GM12878 (cell line): ENCODE measurements at regions not wholly inside any gene's neighbourhood (a gene's known extent, or its start where the extent isn't known, plus 50 kb on each side); places are given as distances from the start of the nearest gene placed in this dataset.

Experiments used
- ATAC-seq: fragments of 200-7000 bp; cut with Tn5 transposase; 3 replicates; pipeline ENCODE4 v1.9.1; 2020; ENCODE audit warnings: mild to moderate bottlenecking, moderate library complexity
- BruUV-seq: library from RNA; stranded (reverse); fragments of 400-500 nt; replicated peaks from 2 replicates; lab custom pipeline; 2021; lab: Mats Ljungman, UMichigan
- CTCF ChIA-PET: fragments of 300-600 bp; sonication (Branson Sonifier 250); formaldehyde crosslinking; extraction: SDS; loops from one replicate; lab custom pipeline; 2021; ENCODE audit warnings: inconsistent platforms; lab: Yijun Ruan, JAX
- POLR2A ChIA-PET: fragments of 350-600 bp; formaldehyde crosslinking; extraction: SDS; loops from one replicate; lab custom pipeline; 2021; ENCODE audit warnings: inconsistent platforms; lab: Charles Lee
- RAD21 ChIA-PET: fragments of 300-600 bp; sonication (Branson Sonifier 250); formaldehyde crosslinking; loops from one replicate; lab custom pipeline; 2023; ENCODE audit warnings: antibody characterized with exemption; ENCODE audit not compliant: unreplicated experiment; lab: Charles Lee
- SMC1A ChIA-PET: fragments of 300-600 bp; sonication (Branson Sonifier 250); formaldehyde crosslinking; loops from one replicate; lab custom pipeline; 2023; ENCODE audit not compliant: unreplicated experiment, uncharacterized antibody; lab: Charles Lee
- DNase-seq: peaks from one replicate; pipeline ENCODE4 v3.0.0-alpha.2; 2011; ENCODE audit warnings: low read depth, low spot score
- FAIRE-seq: peaks from 3 replicates; lab custom pipeline; 2011; peaks lifted over from hg19 to GRCh38; lab: Jason Lieb, UNC
- H2AFZ ChIP-seq: 2 replicates; pipeline ENCODE4 v1.6.0; 2011; ENCODE audit warnings: low read depth, low read length, control low read depth; ENCODE audit not compliant: control insufficient read depth
- H3K27ac ChIP-seq: 2 replicates; pipeline ENCODE4 v1.5.1; 2011; ENCODE audit warnings: control low read depth; ENCODE audit not compliant: control insufficient read depth, insufficient read depth
- H3K27me3 ChIP-seq, 2 experiments: replicated peaks in 1 of 2; 2 replicates each; pipeline versions ENCODE4 v1.6.0 to v1.6.1; 2011; ENCODE audit warnings: low read length in 1 of 2; ENCODE audit not compliant: control insufficient read depth in 2 of 2, insufficient read depth in 2 of 2
- H3K36me3 ChIP-seq, 2 experiments: 2 replicates each; pipeline ENCODE4 v1.5.1; 2011; ENCODE audit warnings: low read length in 1 of 2; ENCODE audit not compliant: control insufficient read depth in 2 of 2, insufficient read depth in 2 of 2
- H3K4me1 ChIP-seq: 2 replicates; pipeline ENCODE4 v1.6.1; 2011; ENCODE audit warnings: mild to moderate bottlenecking, low read length, moderate library complexity, mixed read lengths; ENCODE audit not compliant: control insufficient read depth, insufficient read depth
- H3K4me2 ChIP-seq: 2 replicates; pipeline ENCODE4 v1.6.0; 2011; ENCODE audit warnings: control low read depth; ENCODE audit not compliant: control insufficient read depth, insufficient read depth
- H3K4me3 ChIP-seq: fragments of 200-600 bp; sonication (generic); 2 replicates; pipeline ENCODE4 v1.5.1; 2016
- H3K79me2 ChIP-seq: 2 replicates; pipeline ENCODE4 v1.6.0; 2011; ENCODE audit warnings: low read length; ENCODE audit not compliant: control insufficient read depth, insufficient read depth
- H3K9ac ChIP-seq: 2 replicates; pipeline ENCODE4 v1.8.0; 2011; ENCODE audit warnings: low read length, control low read depth, mixed read lengths; ENCODE audit not compliant: control insufficient read depth, insufficient read depth
- H3K9me3 ChIP-seq: replicated peaks from 3 replicates; pipeline ENCODE4 v1.5.1; 2011; ENCODE audit warnings: mild to moderate bottlenecking, low read length; ENCODE audit not compliant: control insufficient read depth, insufficient read depth
- H4K20me1 ChIP-seq: 2 replicates; pipeline ENCODE4 v1.6.0; 2011; ENCODE audit not compliant: control insufficient read depth, insufficient read depth
- CBX5 ChIP-seq: sonication (generic); IDR thresholded peaks from 2 replicates; pipeline ENCODE4 v1.6.1; 2016; ENCODE audit warnings: low read depth, moderate library complexity, mild to moderate bottlenecking, inconsistent platforms
- CEBPZ ChIP-seq: fragments of 150-350 bp; IDR thresholded peaks from 2 replicates; pipeline ENCODE4 v1.6.1; 2016; ENCODE audit warnings: low read depth, low read length
- FOXM1 ChIP-seq: IDR thresholded peaks from 2 replicates; pipeline ENCODE4 v1.6.1; 2012; ENCODE audit warnings: low read depth, mild to moderate bottlenecking, inconsistent platforms, low read length, moderate library complexity
- MAX ChIP-seq: IDR thresholded peaks from 2 replicates; pipeline ENCODE4 v1.6.1; 2012; ENCODE audit warnings: low read depth, low read length, improper control_type of control experiment
- NFIC ChIP-seq: IDR thresholded peaks from 2 replicates; pipeline ENCODE4 v1.6.1; 2012; ENCODE audit warnings: low read depth, mild to moderate bottlenecking, inconsistent platforms, low read length, moderate library complexity
- NR2F1 ChIP-seq: fragments of 450-650 bp; conservative IDR thresholded peaks from 2 replicates; pipeline ENCODE4 v1.6.1; 2017; ENCODE audit warnings: mild to moderate bottlenecking
- SMAD5 ChIP-seq: IDR thresholded peaks from 2 replicates; pipeline ENCODE4 v1.6.1; 2016; ENCODE audit warnings: antibody characterized with exemption, low read depth
- STAT3 ChIP-seq: IDR thresholded peaks from 2 replicates; pipeline ENCODE4 v1.6.1; 2011; ENCODE audit warnings: low read depth, low read length, improper control_type of control experiment
- ZNF217 ChIP-seq: fragments of 450-650 bp; IDR thresholded peaks from 2 replicates; pipeline ENCODE4 v1.6.1; 2017; ENCODE audit warnings: antibody characterized with exemption, mild to moderate bottlenecking
- WGBS: methylation state at CpG from one replicate; pipeline ENCODE4 v1.1.6; 2016; ENCODE audit warnings: low lambda C conversion rate; ENCODE audit not compliant: insufficient replicate concordance, insufficient coverage; ENCODE audit errors: missing lambda C conversion rate; 5-methylcytosine and 5-hydroxymethylcytosine counted together
- in situ Hi-C: fragments of 300-500 bp; cut with MboI; formaldehyde crosslinking; loops from 9 replicates; pipeline ENCODE4 v1.14.3; 2018; ENCODE audit warnings: mixed read lengths
- intact Hi-C: fragments of 100-400 bp; cut with micrococcal nuclease; formaldehyde crosslinking; loops from one replicate; pipeline ENCODE4 v1.14.2; 2022; ENCODE audit not compliant: unreplicated experiment

- no peak for TF ChIP-seq CEBPZ
- no peak for TF ChIP-seq SMAD5
- no peak for TF ChIP-seq NFIC
- no peak for TF ChIP-seq ZNF217
These were observed 272.3 kb upstream of the SEMA3C start (continued) for GRCh38 chr7:81190997-81191768.

- no peak overlapping the region for H3K4me3 ChIP-seq
- SMC1A ChIA-PET = no interaction called here
- no peaks in the 10 kb centered on the region for H3K36me3 ChIP-seq
- CTCF ChIA-PET = no interaction called here
- RAD21 ChIA-PET = no interaction called here
- H3K79me2 ChIP-seq = no peaks in the 10 kb centered on the region
- intact Hi-C loops (no loop called here), in situ Hi-C loops (no loop called here)
- 18% methylated on average over 1 of the region's 1 CpG for WGBS
- no peaks in the 10 kb centered on the region for H3K27me3 ChIP-seq
- POLR2A ChIA-PET = no interaction called here
- H3K9ac ChIP-seq = no peak overlapping the region
- no peak for FAIRE-seq
- no peak overlapping the region for H3K27ac ChIP-seq
- no peaks in the 10 kb centered on the region for H3K9me3 ChIP-seq
- no peaks in the 10 kb centered on the region for H4K20me1 ChIP-seq
- no peak for ATAC-seq
- no peak overlapping the region for H2AFZ ChIP-seq
- no peak overlapping the region for H3K4me2 ChIP-seq
- BruUV-seq = no TSS peak
- no peaks in the 10 kb centered on the region for H3K4me1 ChIP-seq
- TF ChIP-seq CBX5 (no peak), NR2F1 (no peak), STAT3 (no peak), FOXM1 (no peak), MAX (no peak), SMAD5 (no peak)
- DNase-seq = no peak
These were observed 268.9 kb upstream of the SEMA3C start for GRCh38 chr7:81187753-81188152.
